Esophagus muscularis mucosa (tissue), 4 donors: ENCODE measurements at regions not wholly inside any gene's neighbourhood (a gene's known extent, or its start where the extent isn't known, plus 50 kb on each side); places are given as distances from the start of the nearest gene placed in this dataset.

Source experiments
- DNase-seq: peaks from one replicate; pipeline ENCODE4 v3.0.0-alpha.2; 2017; ENCODE audit errors: extremely low spot score
- H3K27ac ChIP-seq, 4 donors: fragments of 200-600 bp; sonication (generic); replicated peaks in 1 of 4; 1 replicate in 3 of 4; 2 replicates in 1 of 4; pipeline ENCODE4 v1.5.1; 2016 to 2019; ENCODE audit warnings: mild to moderate bottlenecking in 1 of 4
- H3K27me3 ChIP-seq, 4 donors: fragments of 200-600 bp; sonication (generic); one replicate each; pipeline versions ENCODE4 v1.5.1 to v1.6.0; 2016 to 2019
- H3K36me3 ChIP-seq, 4 donors: fragments of 200-600 bp; sonication (generic); one replicate each; pipeline ENCODE4 v1.5.1; 2016 to 2019
- H3K4me1 ChIP-seq, 4 donors: fragments of 200-600 bp; sonication (generic); one replicate each; pipeline ENCODE4 v1.5.1; 2016 to 2019
- H3K4me3 ChIP-seq, 4 donors: fragments of 200-600 bp; sonication (generic); 1 replicate in 2 of 4; 2 replicates in 2 of 4; pipeline ENCODE4 v1.5.1; 2016 to 2019; ENCODE audit warnings: mild to moderate bottlenecking in 4 of 4, moderate library complexity in 1 of 4
- H3K9me3 ChIP-seq, 4 donors: fragments of 200-600 bp; sonication (generic); 1 replicate in 3 of 4; 2 replicates in 1 of 4; pipeline ENCODE4 v1.5.1; 2016 to 2019
- EP300 ChIP-seq: sonication (generic); formaldehyde crosslinking; IDR thresholded peaks from one replicate; pipeline ENCODE4 v1.6.1; 2017; ENCODE audit warnings: antibody characterized with exemption
- POLR2A ChIP-seq: fragments of 450-650 bp; IDR thresholded peaks from one replicate; pipeline ENCODE4 v1.6.1; 2017; ENCODE audit warnings: antibody characterized with exemption, moderate library complexity, mild to moderate bottlenecking, low read depth
- POLR2AphosphoS5 ChIP-seq, 2 donors: sonication (generic); formaldehyde crosslinking; IDR thresholded peaks; one replicate each; pipeline ENCODE4 v1.6.1; 2017; ENCODE audit warnings: antibody characterized with exemption in 2 of 2
- WGBS: methylation state at CpG from one replicate; pipeline ENCODE4 v1.1.5; 2018; 5-methylcytosine and 5-hydroxymethylcytosine counted together
- intact Hi-C: fragments of 100-400 bp; cut with DNase I; formaldehyde crosslinking; loops from one replicate; pipeline ENCODE4 v1.15.1; 2023
- TF ChIP-seq, protein P1 (sequence below), 3 experiments: fragments of 200-600 bp in 2 of 3; fragments of 450-650 bp in 1 of 3; sonication (generic) in 2 of 3; IDR thresholded peaks; one replicate each; pipeline ENCODE4 v1.5.1; 2017 to 2019; ENCODE audit warnings: antibody characterized with exemption in 3 of 3, mild to moderate bottlenecking in 2 of 3, moderate library complexity in 1 of 3

DNA sequence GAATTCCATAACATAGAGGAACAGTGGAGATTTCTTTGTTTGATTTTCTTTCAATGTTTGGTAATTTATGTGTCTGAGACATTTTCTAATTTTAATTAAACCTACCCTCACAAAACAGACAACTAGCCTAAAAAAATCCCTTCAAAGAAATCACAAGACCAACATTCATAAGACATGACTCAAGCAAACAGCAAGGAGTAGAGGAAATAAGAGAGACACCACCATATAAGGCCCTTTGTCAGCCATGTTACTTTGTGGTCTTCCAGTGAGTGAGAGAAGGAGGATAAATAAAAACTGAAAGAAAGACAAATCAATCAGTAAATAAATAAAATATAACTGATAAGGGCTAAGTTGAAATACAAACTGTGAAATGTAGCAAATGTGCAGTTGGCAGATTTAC, 830.8 kb upstream of the SLC39A10 start:
- no peak for DNase-seq
- H3K27me3 ChIP-seq = no peaks in the 10 kb centered on the region
- no peaks in the 10 kb centered on the region for H3K4me1 ChIP-seq
- no peaks in the 10 kb centered on the region for H3K9me3 ChIP-seq
- TF ChIP-seq, protein P1, sequence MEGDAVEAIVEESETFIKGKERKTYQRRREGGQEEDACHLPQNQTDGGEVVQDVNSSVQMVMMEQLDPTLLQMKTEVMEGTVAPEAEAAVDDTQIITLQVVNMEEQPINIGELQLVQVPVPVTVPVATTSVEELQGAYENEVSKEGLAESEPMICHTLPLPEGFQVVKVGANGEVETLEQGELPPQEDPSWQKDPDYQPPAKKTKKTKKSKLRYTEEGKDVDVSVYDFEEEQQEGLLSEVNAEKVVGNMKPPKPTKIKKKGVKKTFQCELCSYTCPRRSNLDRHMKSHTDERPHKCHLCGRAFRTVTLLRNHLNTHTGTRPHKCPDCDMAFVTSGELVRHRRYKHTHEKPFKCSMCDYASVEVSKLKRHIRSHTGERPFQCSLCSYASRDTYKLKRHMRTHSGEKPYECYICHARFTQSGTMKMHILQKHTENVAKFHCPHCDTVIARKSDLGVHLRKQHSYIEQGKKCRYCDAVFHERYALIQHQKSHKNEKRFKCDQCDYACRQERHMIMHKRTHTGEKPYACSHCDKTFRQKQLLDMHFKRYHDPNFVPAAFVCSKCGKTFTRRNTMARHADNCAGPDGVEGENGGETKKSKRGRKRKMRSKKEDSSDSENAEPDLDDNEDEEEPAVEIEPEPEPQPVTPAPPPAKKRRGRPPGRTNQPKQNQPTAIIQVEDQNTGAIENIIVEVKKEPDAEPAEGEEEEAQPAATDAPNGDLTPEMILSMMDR (IDR thresholded peaks at IDR 0.05) = no peak
- TF ChIP-seq POLR2AphosphoS5 (IDR thresholded peaks at IDR 0.05) (no peak), EP300 (no peak), POLR2A (no peak)
- H3K36me3 ChIP-seq = no peaks in the 10 kb centered on the region
- H3K4me3 ChIP-seq = no peak overlapping the region
- no peak overlapping the region for H3K27ac ChIP-seq
- intact Hi-C loops = no loop called here

- no peaks in the 10 kb centered on the region for H3K36me3 ChIP-seq
- 90% methylated on average over 2 of the region's 2 CpGs for WGBS
- no peak for DNase-seq
- intact Hi-C loops = no loop called here
- no peaks in the 10 kb centered on the region for H3K9me3 ChIP-seq
- H3K4me3 ChIP-seq = no peak overlapping the region
- no peaks in the 10 kb centered on the region for H3K27me3 ChIP-seq
- H3K4me1 ChIP-seq = no peaks in the 10 kb centered on the region
- TF ChIP-seq, protein P1 (IDR thresholded peaks at IDR 0.05) = no peak
- TF ChIP-seq POLR2A (no peak), POLR2AphosphoS5 (IDR thresholded peaks at IDR 0.05) (no peak), EP300 (no peak)
- no peak overlapping the region for H3K27ac ChIP-seq
Observed at GRCh38 chr2:194824450-194824849, 832.6 kb upstream of the SLC39A10 start.

GRCh38 chr2:194822657-194823056, 834.4 kb upstream of the SLC39A10 start:
- Histone ChIP-seq H3K9me3 (no peaks in the 10 kb centered on the region), H3K36me3 (no peaks in the 10 kb centered on the region), H3K27ac (no peak overlapping the region), H3K27me3 (no peaks in the 10 kb centered on the region), H3K4me1 (no peaks in the 10 kb centered on the region), H3K4me3 (no peak overlapping the region)
- intact Hi-C loops = no loop called here
- 86% methylated on average over 5 of the region's 5 CpGs for WGBS
- TF ChIP-seq POLR2AphosphoS5 (IDR thresholded peaks at IDR 0.05) = no peak
- TF ChIP-seq, protein P1 (IDR thresholded peaks at IDR 0.05) = no peak
- TF ChIP-seq POLR2A = no peak
- TF ChIP-seq EP300 = no peak
- DNase-seq = no peak

DNA sequence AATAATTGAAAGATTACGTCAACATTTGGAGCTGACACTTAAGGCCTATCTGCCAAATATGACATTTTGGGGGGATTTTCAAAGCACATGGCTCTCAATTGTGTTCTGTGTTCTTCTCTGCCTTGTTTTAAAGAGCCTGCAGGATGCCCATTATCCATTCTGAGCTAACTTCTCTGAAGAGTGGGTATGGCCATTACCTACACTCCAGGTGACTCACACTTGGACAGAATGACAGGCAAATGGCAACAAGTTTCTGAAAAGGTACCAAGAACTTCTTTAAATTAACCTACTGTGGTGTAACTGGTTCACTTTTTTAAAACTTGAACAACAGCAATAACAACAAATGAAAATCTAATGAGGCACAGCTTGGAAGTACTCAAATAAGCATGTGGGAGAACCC, 834.9 kb upstream of the SLC39A10 start:
- no peak for DNase-seq
- no peaks in the 10 kb centered on the region for H3K9me3 ChIP-seq
- no peaks in the 10 kb centered on the region for H3K36me3 ChIP-seq
- no peak overlapping the region for H3K4me3 ChIP-seq
- intact Hi-C loops = no loop called here
- WGBS = 0% methylated on average over 1 of the region's 1 CpG
- TF ChIP-seq, protein P1 (IDR thresholded peaks at IDR 0.05) = no peak
- no peak for TF ChIP-seq EP300
- no peak for TF ChIP-seq POLR2A
- no peak for TF ChIP-seq POLR2AphosphoS5 (IDR thresholded peaks at IDR 0.05)
- no peak overlapping the region for H3K27ac ChIP-seq
- H3K4me1 ChIP-seq = no peaks in the 10 kb centered on the region
- no peaks in the 10 kb centered on the region for H3K27me3 ChIP-seq

- TF ChIP-seq, protein P1 (IDR thresholded peaks at IDR 0.05) = no peak
- TF ChIP-seq POLR2A (no peak), POLR2AphosphoS5 (IDR thresholded peaks at IDR 0.05) (no peak), EP300 (no peak)
- H3K27ac ChIP-seq = no peak overlapping the region
- no peaks in the 10 kb centered on the region for H3K4me1 ChIP-seq
- intact Hi-C loops = no loop called here
- H3K9me3 ChIP-seq = no peaks in the 10 kb centered on the region
- no peak overlapping the region for H3K4me3 ChIP-seq
- DNase-seq = no peak
- H3K27me3 ChIP-seq = no peaks in the 10 kb centered on the region
- no peaks in the 10 kb centered on the region for H3K36me3 ChIP-seq
Observed at GRCh38 chr2:194819367-194819766, 837.7 kb upstream of the SLC39A10 start.
